ENCODE measurements at regions not wholly inside any gene's neighbourhood (a gene's known extent, or its start where the extent isn't known, plus 50 kb on each side); places are given as distances from the start of the nearest gene placed in this dataset.

DNA sequence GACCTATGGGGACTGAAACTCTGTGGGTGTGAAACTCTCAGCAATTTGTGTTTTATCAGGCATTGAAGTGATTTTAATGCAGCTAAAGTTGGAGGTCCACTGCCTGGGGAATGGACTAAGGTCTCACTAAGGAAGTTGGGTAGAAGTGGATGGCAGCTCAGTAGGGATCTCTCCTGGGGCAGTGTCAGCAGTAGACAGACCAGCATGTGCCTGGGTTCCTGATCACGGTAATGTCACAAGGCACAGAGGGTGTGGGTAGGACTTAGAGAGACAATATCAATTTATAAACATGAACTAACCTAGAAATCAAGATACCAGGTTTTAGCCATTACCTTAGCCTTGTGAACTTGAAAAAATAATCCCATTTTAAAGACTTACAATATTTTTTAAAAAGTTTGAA lies 380.3 kb upstream of the LCORL start:
- DNase-seq = no peak

- no peak for DNase-seq
These were observed 379.9 kb upstream of the LCORL start for GRCh38 chr4:18401425-18401824.

GRCh38 chr4:18398661-18399060 lies 377.1 kb upstream of the LCORL start:
- DNase-seq = no peak

GRCh38 chr4:18397681-18398390 lies 376.3 kb upstream of the LCORL start:
- DNase-seq = no peak

GRCh38 chr4:18394656-18395055 lies 373.1 kb upstream of the LCORL start:
- no peak for DNase-seq

GRCh38 chr4:18391354-18391728 lies 369.8 kb upstream of the LCORL start:
- no peak for DNase-seq

DNA sequence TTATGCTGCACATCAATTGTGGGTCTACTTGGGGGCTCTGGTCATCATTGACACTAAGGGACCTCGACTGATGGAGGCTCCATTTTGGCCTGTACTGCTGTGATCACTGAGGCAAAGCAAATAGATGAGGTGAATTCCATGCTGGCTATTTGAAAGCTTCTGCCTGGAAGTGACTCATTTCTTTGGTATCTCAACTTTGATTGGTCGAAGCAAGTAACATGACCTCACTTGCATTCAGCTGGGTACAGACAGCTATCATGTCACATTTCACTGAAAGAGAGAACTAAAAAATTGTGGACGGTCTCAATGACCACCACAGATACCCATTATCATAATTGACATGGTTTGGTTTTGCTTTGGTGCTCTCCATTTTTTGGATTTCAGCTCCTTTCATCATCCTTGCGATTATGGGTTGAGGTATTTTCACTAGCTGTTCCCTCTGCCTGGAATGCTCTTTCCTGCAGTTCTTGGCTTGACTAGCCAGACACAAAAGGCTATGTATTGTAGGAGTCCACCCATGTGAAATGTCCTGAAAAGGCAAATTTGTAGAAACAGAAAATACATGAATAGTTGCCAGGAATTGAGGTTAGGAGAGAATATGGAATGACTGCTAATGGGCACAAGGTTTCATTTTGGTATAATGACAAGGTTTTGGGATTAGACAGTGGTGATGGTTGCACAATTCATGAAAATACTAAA lies 369.2 kb upstream of the LCORL start:
- peak; percentile 47 for DNase-seq

DNA sequence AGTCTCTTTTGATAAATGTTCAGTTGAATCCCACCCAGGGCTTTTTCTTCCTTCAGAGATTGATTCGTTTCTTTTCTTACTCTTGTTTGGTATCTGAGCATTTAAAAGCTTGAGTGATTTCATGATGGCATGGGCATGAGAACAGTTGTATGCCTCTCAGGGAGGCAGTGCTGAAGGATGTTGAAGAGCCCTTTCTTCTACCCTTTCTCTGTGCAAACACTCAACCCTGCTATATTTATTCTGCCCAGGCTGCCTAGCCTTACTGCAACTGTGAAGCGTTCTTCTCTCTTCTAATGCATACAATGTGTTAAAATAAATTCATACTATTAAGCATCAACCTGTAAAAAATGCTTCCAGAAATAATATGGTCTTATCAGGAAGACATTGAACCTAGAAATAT lies 367.6 kb upstream of the LCORL start:
- DNase-seq = no peak

DNA sequence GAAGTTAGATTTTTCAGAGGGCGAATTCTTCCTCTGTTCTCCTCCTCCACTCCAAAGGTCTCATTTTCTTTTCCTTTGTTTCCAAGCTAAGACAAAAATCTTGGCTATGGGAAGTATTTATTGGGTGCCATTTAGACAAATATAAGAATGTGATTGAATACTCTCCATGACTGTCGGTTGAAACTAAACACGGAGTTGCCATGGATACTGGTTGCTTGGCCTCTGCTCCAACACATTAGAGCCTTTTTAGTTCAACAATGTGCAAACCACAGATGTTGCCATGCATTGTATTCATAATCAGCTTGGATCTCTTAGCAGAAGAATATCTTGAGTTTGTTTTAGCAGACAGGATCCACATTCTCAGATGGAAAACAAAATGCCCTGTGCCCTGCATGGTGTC lies 366.5 kb upstream of the LCORL start:
- DNase-seq = no peak

DNA sequence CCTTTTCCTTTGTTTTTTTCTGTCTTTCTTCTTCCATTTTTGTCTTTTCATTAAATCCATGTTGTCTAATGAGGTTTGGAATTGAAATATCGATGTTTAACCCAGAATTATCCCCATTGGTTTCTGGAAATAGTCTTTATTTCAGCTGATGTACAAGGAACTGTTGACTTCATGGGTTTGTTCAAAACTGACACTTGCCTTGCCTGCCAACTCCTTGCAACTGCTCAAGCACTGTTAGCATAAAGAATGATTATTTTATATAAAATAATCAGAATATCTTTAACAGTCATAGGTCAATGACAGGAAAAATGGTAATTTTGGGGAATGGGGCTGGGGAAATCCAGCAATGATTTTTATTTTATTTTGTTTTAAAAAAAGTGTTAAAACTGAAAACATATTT lies 359.6 kb upstream of the LCORL start:
- DNase-seq = no peak

- DNase-seq = no peak
These were observed 348.0 kb upstream of the LCORL start for GRCh38 chr4:18369561-18369960.

DNA sequence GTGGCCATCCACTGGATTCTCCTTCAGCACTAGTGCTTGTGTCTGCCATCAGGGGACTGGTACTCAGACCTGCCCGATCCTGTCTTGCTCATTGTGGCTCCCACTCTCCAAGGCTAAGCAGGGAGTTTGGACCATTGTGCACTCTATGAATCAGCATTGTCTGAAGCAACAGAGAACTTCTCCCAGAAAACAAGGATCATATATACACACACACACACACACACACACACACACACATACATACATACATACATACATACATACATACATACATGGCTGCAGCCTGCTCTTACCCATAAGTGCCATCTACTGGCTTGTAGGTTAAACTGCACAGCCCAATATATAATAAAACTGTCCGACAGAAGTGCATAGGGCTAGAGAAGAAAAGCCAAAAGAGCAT lies 345.3 kb upstream of the LCORL start:
- peak; percentile 2 for DNase-seq

- no peak for DNase-seq
These were observed 344.6 kb upstream of the LCORL start for GRCh38 chr4:18366136-18366535.

DNA sequence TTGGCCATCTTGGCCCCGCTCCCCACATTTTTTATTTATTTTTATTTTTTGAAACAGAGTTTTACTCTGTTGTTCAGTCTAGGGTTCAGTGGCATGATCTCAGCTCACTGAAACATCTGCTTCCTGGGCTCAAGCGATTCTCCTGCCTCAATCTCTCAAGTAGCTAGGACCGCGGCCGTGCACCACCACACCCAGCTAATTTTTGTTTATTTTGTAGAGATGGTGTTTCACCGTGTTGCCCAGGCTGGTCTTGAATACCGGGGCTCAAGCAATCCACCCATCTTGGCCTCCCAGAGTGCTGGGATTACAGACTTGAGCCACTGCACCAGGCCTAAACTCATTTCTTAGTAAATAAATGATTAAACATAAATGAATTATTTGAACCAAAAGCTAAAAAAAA lies 322.0 kb upstream of the LCORL start:
- no peak for DNase-seq

GRCh38 chr4:18342847-18343246 lies 321.3 kb upstream of the LCORL start:
- no peak for DNase-seq

DNA sequence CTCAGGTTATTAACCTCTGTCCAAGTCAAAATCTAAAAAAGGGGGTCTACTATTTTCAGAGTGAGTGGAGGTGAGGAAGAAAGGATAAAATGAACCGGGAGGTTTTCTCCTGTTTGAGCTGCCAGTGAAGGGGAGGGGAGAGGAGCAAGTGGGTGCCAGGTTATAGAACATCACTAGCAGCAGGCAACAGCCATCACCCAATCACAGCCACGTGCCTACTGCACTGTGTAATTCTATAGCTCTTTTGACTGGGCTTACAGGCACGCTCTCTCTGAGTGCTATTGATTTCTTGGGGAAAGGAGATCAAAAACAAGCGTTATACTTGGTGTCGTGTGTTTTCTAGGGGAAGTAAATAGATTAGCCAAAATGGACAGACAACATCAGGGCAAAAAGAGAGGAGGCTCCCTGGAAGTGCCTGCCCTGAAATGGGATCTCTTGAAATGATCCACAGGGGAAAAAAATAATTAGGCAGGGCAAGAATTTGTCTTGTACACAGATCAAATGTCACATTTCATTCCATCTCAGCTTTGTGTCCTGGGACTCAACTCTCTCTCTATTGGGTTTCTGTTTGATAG lies 300.5 kb upstream of the LCORL start:
- DNase-seq = no peak

DNA sequence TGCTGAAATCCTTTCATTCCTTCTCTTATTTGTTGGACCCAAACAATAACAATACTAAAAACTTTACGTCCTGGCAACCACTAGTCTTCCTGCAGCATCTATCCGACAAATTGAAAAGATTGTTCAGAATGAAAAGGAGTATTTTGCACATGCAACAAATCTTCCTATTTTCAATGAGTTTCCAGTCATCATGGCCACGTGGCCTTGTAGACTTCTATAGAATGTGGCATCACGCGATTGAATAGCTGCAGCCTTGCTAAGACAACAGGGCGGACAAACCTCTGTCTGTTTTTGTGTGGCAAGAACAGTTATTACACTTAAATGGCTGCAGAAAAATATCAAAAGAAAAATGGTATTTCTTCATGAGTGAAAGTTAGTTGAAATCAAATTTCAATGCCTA lies 297.9 kb upstream of the LCORL start:
- DNase-seq = no peak

DNA sequence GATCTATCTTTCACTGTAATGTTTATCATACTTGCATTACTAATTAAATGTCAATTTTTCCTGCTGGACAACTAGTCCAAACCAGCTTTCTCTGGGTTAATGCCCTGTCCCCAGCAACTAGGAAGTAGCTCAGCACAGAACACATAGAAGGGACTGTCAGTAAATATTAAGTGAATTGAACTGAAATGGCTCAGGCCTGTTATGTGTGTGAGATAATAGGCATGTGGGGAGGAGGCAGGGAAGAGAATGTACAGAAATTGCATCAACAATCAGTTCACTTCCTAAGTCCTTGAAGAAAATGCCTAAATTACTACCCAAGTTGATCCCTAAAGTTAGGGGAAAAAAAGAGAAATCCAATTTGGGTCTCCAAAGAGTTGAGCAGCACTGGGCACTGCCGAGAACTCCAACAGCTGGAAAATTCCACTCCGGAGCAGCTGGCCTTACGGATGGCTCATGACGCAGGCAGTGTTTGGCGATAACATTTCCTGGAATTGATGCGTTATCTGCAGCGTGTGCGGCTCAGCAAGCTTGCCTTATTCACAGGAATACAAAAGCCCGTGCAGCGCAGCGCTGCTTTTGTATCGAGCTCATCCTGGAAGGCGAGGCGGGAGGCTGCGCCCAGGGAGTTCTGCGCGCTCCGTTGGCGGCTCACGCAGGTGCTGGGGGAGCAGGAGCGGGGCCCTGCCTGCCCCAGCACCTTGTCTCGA lies 297.3 kb upstream of the LCORL start:
- no peak for DNase-seq

GRCh38 chr4:18314731-18315130 lies 293.2 kb upstream of the LCORL start:
- DNase-seq = no peak

DNA sequence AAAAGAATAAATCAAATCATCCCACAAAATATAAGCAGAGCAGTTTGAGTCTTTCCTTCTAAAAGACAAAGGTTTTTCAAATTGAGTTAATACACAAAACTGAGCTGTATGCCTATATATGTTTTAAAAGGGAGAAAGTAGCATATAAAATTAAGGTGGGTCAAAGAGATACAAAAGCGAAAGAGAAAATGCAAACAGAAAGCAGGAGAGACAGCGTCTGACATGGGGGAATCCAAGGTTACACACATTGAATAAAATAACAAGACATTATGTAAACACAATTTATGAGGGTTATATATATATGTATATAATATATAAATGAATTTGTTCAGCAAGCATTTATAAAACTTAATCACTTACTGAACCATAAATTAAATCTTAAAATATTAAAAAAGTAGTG lies 276.1 kb upstream of the LCORL start:
- DNase-seq = no peak

DNA sequence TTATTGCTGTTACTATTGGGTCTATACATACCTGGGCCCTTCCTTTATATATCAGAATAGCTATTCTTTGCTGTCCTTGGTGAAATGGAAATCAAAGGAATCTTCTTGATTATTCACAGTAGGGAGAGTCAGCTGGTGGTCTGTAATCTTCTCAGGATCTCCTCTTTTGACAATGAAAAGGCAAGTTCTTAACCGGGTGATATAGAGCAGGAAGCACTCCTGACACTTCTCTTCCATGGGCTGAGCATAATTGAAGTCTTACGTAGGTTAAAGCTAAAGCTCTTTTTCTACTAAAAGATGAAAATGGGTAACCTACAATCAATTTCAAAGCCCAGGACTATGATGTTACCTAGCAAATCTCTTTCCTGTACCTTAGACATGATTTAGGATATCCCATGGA lies 274.9 kb upstream of the LCORL start:
- DNase-seq = no peak

DNA sequence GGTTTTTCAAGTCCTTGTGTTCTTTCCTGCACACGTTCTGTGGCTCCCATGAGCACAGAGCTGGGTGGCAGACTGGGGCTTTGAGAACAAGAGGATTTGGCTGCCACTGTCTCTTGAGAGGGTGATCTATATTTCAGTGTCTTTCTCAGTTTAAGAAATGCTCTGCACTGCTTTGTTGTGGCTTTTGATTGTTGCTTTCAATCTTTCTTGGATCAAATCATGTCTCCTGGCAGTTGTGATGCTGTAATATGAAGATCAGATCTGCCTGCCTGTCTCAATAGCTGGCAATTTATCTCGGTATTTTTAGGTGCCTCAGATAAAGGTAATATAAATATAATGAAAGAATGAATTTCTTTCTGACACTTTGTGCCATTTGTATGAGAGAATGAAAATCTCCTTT lies 273.3 kb upstream of the LCORL start:
- DNase-seq = no peak

- DNase-seq = no peak
These were observed 272.5 kb upstream of the LCORL start for GRCh38 chr4:18294021-18294420.

GRCh38 chr4:18292411-18292810 lies 270.9 kb upstream of the LCORL start:
- DNase-seq = no peak
